ENCODE measurements at regions not wholly inside any gene's neighbourhood (a gene's known extent, or its start where the extent isn't known, plus 50 kb on each side); places are given as distances from the start of the nearest gene placed in this dataset.

- no peak overlapping the region for H3K4me3 ChIP-seq (ENCODE audit: low read depth, low read length)
These were observed 122.1 kb upstream of the TPRG1 start for GRCh38 chr3:189049458-189050236.

GRCh38 chr3:189053322-189053721 lies 118.4 kb upstream of the TPRG1 start:
- no peak overlapping the region for H3K4me3 ChIP-seq (ENCODE audit: low read depth, low read length)
- no peak for TF ChIP-seq CTCF (IDR thresholded peaks at IDR 0.05; ENCODE audit: low read depth, low read length)

More at GRCh38 chr3:189049458-189050236, 122.1 kb upstream of the TPRG1 start:
- TF ChIP-seq CTCF (IDR thresholded peaks at IDR 0.05; ENCODE audit: low read depth, low read length) = no peak

- TF ChIP-seq CTCF (IDR thresholded peaks at IDR 0.05; ENCODE audit: low read depth, low read length) = no peak
- H3K4me3 ChIP-seq (ENCODE audit: low read depth, low read length) = no peak overlapping the region
These were observed 115.0 kb upstream of the TPRG1 start for GRCh38 chr3:189056646-189057335.

GRCh38 chr3:189057369-189057768 lies 114.4 kb upstream of the TPRG1 start:
- H3K4me3 ChIP-seq (ENCODE audit: low read depth, low read length) = no peak overlapping the region
- TF ChIP-seq CTCF (IDR thresholded peaks at IDR 0.05; ENCODE audit: low read depth, low read length) = no peak

GRCh38 chr3:189058071-189058470 lies 113.7 kb upstream of the TPRG1 start:
- H3K4me3 ChIP-seq (ENCODE audit: low read depth, low read length) = no peak overlapping the region
- TF ChIP-seq CTCF (IDR thresholded peaks at IDR 0.05; ENCODE audit: low read depth, low read length) = no peak

- H3K4me3 ChIP-seq (ENCODE audit: low read depth, low read length) = no peak overlapping the region
- TF ChIP-seq CTCF (IDR thresholded peaks at IDR 0.05; ENCODE audit: low read depth, low read length) = no peak
These were observed 100.8 kb upstream of the TPRG1 start for GRCh38 chr3:189070965-189071364.

GRCh38 chr3:189071446-189071845 lies 100.3 kb upstream of the TPRG1 start:
- H3K4me3 ChIP-seq (ENCODE audit: low read depth, low read length) = no peak overlapping the region
- TF ChIP-seq CTCF (IDR thresholded peaks at IDR 0.05; ENCODE audit: low read depth, low read length) = no peak
